ENCODE measurements at regions not wholly inside any gene's neighbourhood (a gene's known extent, or its start where the extent isn't known, plus 50 kb on each side); places are given as distances from the start of the nearest gene placed in this dataset.
"Not testable (repeated sequence)": the region's sequence is repeated elsewhere in the genome, so short reads cannot be mapped to it uniquely, and the experiment has no call there.

DNA sequence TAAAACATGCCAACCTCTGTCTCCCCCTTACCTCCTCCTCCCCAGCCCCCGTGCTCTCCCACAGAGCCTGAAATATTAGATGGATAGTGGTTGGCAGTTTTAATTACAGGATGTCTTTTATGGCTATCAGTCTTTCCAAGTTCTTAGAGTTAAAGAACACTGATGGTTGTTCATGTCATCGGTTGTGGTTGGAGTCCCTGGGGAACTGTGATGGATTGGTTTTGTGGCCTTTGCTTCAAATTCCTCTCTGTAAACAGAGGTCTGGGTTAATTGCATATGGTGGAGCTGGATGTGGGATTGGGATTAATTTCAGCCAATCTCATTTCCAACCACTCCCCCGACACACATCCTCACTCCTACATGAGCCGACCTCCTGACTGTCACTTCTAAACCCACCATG lies 164.5 kb upstream of the PROK2 start:
- no peak overlapping the region for H3K27ac ChIP-seq (ENCODE audit: low read depth, low read length)
- H3K9ac ChIP-seq (ENCODE audit: low read length), result no peak overlapping the region
- H3K4me1 ChIP-seq (ENCODE audit: insufficient read depth, low read length), result no peaks in the 10 kb centered on the region
- no peaks in the 10 kb centered on the region for H3K9me3 ChIP-seq (ENCODE audit: low read length)
- H3K4me3 ChIP-seq (ENCODE audit: low read depth in 1 of 2, low read length in 2 of 2), result no peak overlapping the region
- H3K27me3 ChIP-seq (ENCODE audit: control insufficient read depth in 1 of 2, insufficient read depth in 2 of 2, low read length in 2 of 2), result no peaks in the 10 kb centered on the region
- H3K36me3 ChIP-seq (ENCODE audit: insufficient read depth, low read length), result no peaks in the 10 kb centered on the region

DNA sequence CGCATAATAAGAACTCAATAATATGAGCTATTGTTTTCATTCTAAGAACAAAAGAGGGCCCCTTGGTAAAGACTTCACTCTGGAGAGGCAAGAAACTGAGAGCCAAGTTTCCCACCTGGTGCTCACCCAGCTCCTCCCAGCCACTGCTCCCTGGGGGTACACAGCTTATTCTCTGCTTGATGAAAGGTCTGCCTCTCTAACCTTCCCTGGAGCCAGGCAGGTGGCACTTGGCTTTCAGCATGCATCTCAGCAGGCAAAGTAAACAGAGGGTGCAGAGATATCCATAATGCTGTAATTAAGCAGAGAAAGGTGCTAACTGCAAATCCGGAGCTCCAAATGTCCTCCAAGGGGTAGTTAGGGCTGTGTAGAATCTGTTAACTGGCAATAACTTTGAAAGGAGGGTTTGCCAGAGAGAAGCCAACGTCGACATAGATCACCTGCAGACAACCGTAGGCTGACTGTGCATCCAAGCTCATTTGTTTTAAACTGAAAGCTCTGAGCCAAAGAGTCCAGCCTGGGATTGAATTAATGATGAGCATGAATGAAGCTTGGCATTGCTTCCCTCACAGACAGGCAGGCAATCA lies 159.6 kb upstream of the PROK2 start:
- H3K9me3 ChIP-seq (ENCODE audit: low read length), result no peaks in the 10 kb centered on the region
- H3K27me3 ChIP-seq (ENCODE audit: control insufficient read depth in 1 of 2, insufficient read depth in 2 of 2, low read length in 2 of 2), result no peaks in the 10 kb centered on the region
- H3K4me3 ChIP-seq (ENCODE audit: low read depth in 1 of 2, low read length in 2 of 2), result no peak overlapping the region
- no peaks in the 10 kb centered on the region for H3K36me3 ChIP-seq (ENCODE audit: insufficient read depth, low read length)
- H3K4me1 ChIP-seq (ENCODE audit: insufficient read depth, low read length), result no peaks in the 10 kb centered on the region
- no peak overlapping the region for H3K9ac ChIP-seq (ENCODE audit: low read length)
- no peak overlapping the region for H3K27ac ChIP-seq (ENCODE audit: low read depth, low read length)

DNA sequence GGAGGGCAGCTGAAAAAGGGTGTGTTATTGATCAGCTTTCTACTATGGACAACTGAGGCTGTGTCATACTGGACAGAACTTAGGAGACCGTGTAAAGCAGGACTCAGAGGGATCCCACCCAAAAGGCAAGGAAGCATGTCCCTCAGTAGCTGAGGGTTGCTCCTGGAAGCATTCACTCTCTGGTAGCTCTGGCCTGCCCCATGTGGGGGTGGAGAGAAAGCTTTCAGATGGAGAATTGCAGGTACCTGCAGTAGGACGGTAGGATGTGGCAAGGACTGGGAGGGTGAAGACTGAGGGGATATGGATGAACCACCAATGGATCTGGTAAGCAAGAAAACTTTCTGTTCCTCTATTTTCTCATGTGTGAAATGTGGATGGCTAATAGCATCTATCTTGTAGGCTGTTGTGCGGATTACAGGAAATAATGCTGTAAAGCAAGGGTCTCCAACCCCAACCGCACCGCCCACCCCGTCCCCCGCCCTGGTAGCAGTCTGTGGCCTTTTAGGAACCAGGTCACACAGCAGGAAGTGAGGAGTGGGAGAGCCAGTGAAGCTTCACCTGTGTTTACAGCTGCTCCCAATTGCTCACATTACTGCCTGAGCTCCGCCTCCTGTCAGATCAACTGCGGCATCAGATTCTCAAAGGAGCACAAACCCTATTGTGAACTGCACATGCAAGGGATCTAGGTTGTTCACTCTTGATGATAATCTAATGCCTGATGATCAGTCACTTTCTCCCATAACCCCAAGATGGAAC lies 157.7 kb upstream of the PROK2 start:
- Histone ChIP-seq H3K4me1 (ENCODE audit: insufficient read depth, low read length) (no peaks in the 10 kb centered on the region), H3K9me3 (ENCODE audit: low read length) (no peaks in the 10 kb centered on the region), H3K9ac (ENCODE audit: low read length) (no peak overlapping the region), H3K4me3 (ENCODE audit: low read depth in 1 of 2, low read length in 2 of 2) (no peak overlapping the region), H3K27me3 (ENCODE audit: control insufficient read depth in 1 of 2, insufficient read depth in 2 of 2, low read length in 2 of 2) (no peaks in the 10 kb centered on the region), H3K36me3 (ENCODE audit: insufficient read depth, low read length) (no peaks in the 10 kb centered on the region), H3K27ac (ENCODE audit: low read depth, low read length) (no peak overlapping the region)

DNA sequence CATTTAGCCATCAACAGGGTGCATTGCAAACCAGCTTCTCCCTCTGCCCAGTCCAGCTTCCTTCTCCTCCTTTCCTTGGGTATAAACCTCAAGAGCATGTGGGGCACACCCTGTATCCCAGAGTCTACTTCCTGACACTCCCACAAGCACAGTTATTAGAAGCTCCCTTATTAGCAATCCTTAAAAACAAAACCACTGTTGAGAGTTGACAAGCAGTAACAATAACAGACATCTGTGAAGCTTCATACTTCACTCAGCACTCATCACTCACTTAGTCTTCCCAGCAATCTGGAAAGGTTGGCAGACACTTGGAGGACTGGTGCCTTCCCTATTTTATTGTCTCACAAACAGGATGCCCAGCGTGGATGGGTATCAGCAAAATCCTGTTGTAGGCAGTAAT lies 155.5 kb upstream of the PROK2 start:
- Histone ChIP-seq H3K27me3 (ENCODE audit: control insufficient read depth in 1 of 2, insufficient read depth in 2 of 2, low read length in 2 of 2) (no peaks in the 10 kb centered on the region), H3K9me3 (ENCODE audit: low read length) (no peaks in the 10 kb centered on the region), H3K4me3 (ENCODE audit: low read depth in 1 of 2, low read length in 2 of 2) (no peak overlapping the region), H3K9ac (ENCODE audit: low read length) (no peak overlapping the region), H3K27ac (ENCODE audit: low read depth, low read length) (no peak overlapping the region), H3K36me3 (ENCODE audit: insufficient read depth, low read length) (no peaks in the 10 kb centered on the region), H3K4me1 (ENCODE audit: insufficient read depth, low read length) (no peaks in the 10 kb centered on the region)

DNA sequence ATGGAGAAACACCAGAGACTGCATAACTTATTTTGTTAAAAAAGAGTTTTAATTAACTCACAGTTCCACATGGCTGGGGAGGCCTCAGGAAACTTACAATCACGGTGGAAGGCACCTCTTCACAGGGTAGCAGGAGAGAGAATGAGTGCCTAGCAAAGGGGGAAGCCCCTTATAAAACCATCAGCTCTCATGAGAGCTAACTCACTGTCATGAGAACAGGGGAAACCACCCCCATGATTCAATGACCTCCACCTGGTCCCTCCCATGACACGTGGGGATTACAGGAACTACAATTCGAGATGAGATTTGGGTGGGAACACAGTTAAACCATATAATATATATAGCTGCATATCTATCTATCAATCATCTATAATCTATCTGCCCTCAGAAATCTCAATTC lies 153.1 kb upstream of the PROK2 start:
- not testable (repeated sequence) for H3K9ac ChIP-seq (ENCODE audit: low read length); H3K4me3 ChIP-seq (ENCODE audit: low read depth in 1 of 2, low read length in 2 of 2); H3K4me1 ChIP-seq (ENCODE audit: insufficient read depth, low read length); H3K27me3 ChIP-seq (ENCODE audit: control insufficient read depth in 1 of 2, insufficient read depth in 2 of 2, low read length in 2 of 2); H3K27ac ChIP-seq (ENCODE audit: low read depth, low read length); H3K36me3 ChIP-seq (ENCODE audit: insufficient read depth, low read length); H3K9me3 ChIP-seq (ENCODE audit: low read length)

DNA sequence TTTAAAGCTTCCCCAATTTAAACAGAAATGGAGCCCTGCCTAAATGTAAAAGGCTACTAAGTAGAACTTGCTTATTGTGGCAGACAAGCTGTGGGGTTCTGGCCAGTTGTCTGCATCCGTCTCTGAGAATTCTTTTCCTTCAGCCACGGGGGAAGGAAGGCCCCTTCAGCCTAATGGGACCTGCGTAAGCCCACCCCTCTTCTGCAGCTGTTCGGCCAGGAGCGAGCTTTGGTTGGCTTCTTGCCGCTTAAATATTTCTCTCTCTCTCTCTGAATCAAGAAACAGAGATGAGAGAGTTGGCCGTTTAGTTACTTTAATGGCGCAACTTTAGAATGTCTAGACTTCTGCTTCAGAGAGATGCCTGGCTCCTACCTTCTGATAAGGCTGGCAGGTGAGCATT lies 151.7 kb upstream of the PROK2 start:
- Histone ChIP-seq H3K9me3 (ENCODE audit: low read length) (no peaks in the 10 kb centered on the region), H3K9ac (ENCODE audit: low read length) (no peak overlapping the region)

DNA sequence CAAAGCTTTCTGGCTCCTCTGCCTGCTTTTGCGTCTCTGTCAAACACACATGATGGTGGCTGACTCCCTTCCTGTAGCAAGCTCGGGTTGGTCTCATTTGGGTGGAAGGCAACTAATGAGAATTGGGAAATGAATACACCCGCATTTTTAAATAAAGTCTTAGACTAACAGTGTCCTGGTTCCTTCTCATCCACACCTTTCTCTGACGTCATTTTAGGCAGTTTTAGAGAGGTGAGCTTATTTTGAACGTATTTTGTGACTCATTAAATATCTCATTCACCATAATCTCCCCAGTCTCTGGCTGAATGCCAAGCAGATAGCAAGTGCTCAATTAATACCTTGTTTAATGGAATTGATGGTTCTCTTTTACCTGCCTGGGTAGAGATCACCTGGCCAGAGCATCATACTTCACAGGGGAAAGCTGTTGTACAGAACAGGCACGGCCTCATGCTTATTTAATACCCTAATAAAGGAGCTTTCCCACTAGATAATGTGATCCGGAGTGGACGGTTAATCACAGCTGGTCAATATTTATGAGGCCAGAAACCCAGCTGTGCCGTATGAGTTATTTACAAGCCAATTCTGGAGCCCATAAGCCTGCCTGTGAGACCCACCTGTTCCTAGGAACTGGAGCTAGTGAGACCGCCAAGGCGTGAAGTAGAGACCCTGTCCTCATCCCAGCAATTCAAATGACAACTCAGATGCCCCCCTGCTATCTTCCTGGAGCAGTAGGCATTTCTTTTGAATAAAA lies 149.7 kb upstream of the PROK2 start:
- no peak overlapping the region for H3K27ac ChIP-seq (ENCODE audit: low read depth, low read length)
- no peak overlapping the region for H3K9ac ChIP-seq (ENCODE audit: low read length)
- H3K27me3 ChIP-seq (ENCODE audit: control insufficient read depth in 1 of 2, insufficient read depth in 2 of 2, low read length in 2 of 2), result peaks cover 0 to 5% of the 10 kb centered on the region in 2 donors
- H3K36me3 ChIP-seq (ENCODE audit: insufficient read depth, low read length), result no peaks in the 10 kb centered on the region
- no peak overlapping the region for H3K4me3 ChIP-seq (ENCODE audit: low read depth in 1 of 2, low read length in 2 of 2)
- H3K9me3 ChIP-seq (ENCODE audit: low read length), result no peaks in the 10 kb centered on the region
- H3K4me1 ChIP-seq (ENCODE audit: insufficient read depth, low read length), result no peaks in the 10 kb centered on the region

More for the DNA sequence above, 151.7 kb upstream of the PROK2 start:
- H3K36me3 ChIP-seq (ENCODE audit: insufficient read depth, low read length), result no peaks in the 10 kb centered on the region
- no peak overlapping the region for H3K4me3 ChIP-seq (ENCODE audit: low read depth in 1 of 2, low read length in 2 of 2)
- no peaks in the 10 kb centered on the region for H3K4me1 ChIP-seq (ENCODE audit: insufficient read depth, low read length)
- H3K27me3 ChIP-seq (ENCODE audit: control insufficient read depth in 1 of 2, insufficient read depth in 2 of 2, low read length in 2 of 2), result peaks cover 0 to 5% of the 10 kb centered on the region in 2 donors
- no peak overlapping the region for H3K27ac ChIP-seq (ENCODE audit: low read depth, low read length)

DNA sequence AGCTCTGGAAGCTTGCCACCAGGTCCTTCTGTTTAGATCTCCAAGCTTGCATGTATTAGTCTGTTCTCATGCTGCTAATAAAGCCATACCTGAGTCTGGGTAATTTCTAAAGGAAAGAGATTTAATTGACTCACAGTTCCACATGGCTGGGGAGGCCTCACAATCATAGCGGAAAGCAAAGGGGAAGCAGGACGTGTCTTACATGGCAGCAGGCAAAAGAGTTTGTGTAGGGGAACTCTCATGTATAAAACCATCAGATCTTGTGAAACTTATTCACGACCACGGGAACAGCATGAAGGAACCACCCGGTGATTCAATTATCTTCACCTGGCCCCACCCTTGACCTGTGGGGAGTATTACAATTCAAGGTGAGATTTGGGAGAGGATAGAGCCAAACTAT lies 147.0 kb upstream of the PROK2 start:
- no peaks in the 10 kb centered on the region for H3K9me3 ChIP-seq (ENCODE audit: low read length)
- no peak overlapping the region for H3K27ac ChIP-seq (ENCODE audit: low read depth, low read length)
- H3K4me3 ChIP-seq (ENCODE audit: low read depth in 1 of 2, low read length in 2 of 2), result no peak overlapping the region
- no peak overlapping the region for H3K9ac ChIP-seq (ENCODE audit: low read length)
- no peaks in the 10 kb centered on the region for H3K36me3 ChIP-seq (ENCODE audit: insufficient read depth, low read length)
- H3K27me3 ChIP-seq (ENCODE audit: control insufficient read depth in 1 of 2, insufficient read depth in 2 of 2, low read length in 2 of 2), result peaks cover 0 to 5% of the 10 kb centered on the region in 2 donors
- H3K4me1 ChIP-seq (ENCODE audit: insufficient read depth, low read length), result no peaks in the 10 kb centered on the region

DNA sequence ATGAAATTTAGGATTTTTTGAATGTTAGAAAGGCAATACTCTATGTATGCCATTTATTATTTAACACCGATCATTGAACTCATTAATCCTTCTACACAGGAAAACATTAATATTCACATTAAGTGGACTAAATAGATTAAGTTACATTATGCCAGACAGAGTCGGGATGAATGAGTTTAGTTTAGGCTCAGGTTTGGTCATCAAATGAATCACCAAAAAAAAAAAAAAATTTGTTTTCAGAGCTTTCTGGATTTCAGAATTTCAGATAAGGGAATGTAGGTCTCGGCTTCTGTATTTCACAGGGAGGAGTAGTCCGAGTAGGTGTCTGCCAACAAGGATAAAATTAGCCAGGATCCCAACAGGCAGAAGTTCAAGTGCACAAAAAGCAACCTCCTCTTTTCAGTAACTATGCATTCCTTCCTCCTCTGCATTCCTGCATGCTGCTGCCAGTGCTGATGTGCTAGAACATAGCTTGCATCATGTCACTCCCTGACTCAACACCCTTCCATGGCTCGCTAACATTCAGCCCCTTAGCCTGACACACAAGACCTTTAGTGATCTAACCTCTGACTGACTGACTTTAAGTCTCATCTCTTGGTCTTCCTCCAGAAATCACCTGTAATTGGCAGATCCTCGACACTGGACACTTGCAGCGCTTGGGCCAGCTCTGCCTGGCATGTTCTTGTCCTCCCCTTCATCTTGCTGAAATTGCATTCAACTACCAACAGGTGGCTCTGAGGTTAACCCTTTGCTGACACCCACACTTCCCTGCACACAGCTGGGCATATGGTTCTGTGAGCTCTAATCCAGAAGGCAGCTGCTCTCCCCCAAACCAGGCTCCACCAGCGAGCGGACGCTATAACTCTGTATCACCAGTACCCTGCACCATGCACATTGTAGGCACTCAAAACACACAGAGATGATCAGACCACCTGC lies 145.4 kb upstream of the PROK2 start:
- H3K4me1 ChIP-seq (ENCODE audit: insufficient read depth, low read length), result no peaks in the 10 kb centered on the region
- no peak overlapping the region for H3K9ac ChIP-seq (ENCODE audit: low read length)
- no peak overlapping the region for H3K4me3 ChIP-seq (ENCODE audit: low read depth in 1 of 2, low read length in 2 of 2)
- H3K27me3 ChIP-seq (ENCODE audit: control insufficient read depth in 1 of 2, insufficient read depth in 2 of 2, low read length in 2 of 2), result peaks cover 0 to 5% of the 10 kb centered on the region in 2 donors
- H3K9me3 ChIP-seq (ENCODE audit: low read length), result no peaks in the 10 kb centered on the region
- no peaks in the 10 kb centered on the region for H3K36me3 ChIP-seq (ENCODE audit: insufficient read depth, low read length)
- no peak overlapping the region for H3K27ac ChIP-seq (ENCODE audit: low read depth, low read length)

DNA sequence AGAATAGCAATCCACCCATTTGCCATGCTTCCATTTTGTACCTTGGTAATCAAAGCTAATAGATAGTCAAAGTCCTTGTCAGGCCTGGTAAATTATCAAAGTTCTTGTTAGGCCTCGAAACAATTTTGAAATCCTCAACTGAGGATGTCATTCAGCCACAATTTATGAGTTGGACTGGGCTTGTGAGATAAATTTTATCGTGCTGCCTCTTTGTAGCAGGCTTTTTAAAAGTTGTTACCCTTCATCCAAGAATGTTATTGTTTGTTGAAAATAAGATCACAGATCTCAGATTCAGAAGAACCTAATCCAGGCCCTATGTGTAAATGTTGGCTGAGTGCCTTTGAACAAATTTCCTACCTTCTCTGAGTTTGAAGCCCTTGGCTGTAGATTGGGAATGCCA lies 143.3 kb upstream of the PROK2 start:
- peaks cover 0 to 5% of the 10 kb centered on the region in 2 donors for H3K27me3 ChIP-seq (ENCODE audit: control insufficient read depth in 1 of 2, insufficient read depth in 2 of 2, low read length in 2 of 2)
- no peaks in the 10 kb centered on the region for H3K9me3 ChIP-seq (ENCODE audit: low read length)
- no peaks in the 10 kb centered on the region for H3K4me1 ChIP-seq (ENCODE audit: insufficient read depth, low read length)
- H3K36me3 ChIP-seq (ENCODE audit: insufficient read depth, low read length), result no peaks in the 10 kb centered on the region
- H3K4me3 ChIP-seq (ENCODE audit: low read depth in 1 of 2, low read length in 2 of 2), result no peak overlapping the region
- no peak overlapping the region for H3K27ac ChIP-seq (ENCODE audit: low read depth, low read length)
- H3K9ac ChIP-seq (ENCODE audit: low read length), result no peak overlapping the region

DNA sequence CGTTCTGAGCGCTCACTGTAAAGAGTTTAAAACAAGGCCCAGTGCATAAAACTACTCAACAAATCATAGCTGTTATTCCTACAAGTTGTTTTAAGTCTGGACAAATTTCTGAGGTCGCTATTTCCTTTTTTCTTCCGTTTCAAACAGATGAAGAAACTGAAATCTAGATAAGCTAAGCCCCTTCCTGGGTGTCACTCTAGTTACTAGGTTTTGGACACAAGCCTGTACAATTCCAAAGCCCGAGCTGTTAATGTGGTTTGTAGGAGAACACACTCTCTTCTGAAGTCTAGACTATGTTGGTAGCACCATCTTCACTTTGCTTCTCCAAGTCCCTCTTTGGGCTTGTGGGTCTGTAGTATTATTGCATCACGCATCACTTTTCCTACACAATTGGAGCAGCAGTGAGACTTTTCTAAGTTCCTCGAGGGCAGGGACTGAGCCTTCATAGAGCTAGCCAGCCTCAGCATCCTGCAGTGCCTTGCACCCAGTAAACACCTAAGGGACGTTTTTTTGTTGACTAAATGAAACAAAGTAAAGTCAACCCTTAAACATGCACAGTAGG lies 142.6 kb upstream of the PROK2 start:
- no peak overlapping the region for H3K4me3 ChIP-seq (ENCODE audit: low read depth in 1 of 2, low read length in 2 of 2)
- H3K9ac ChIP-seq (ENCODE audit: low read length), result no peak overlapping the region
- H3K27ac ChIP-seq (ENCODE audit: low read depth, low read length), result no peak overlapping the region
- no peaks in the 10 kb centered on the region for H3K36me3 ChIP-seq (ENCODE audit: insufficient read depth, low read length)
- H3K9me3 ChIP-seq (ENCODE audit: low read length), result no peaks in the 10 kb centered on the region
- H3K27me3 ChIP-seq (ENCODE audit: control insufficient read depth in 1 of 2, insufficient read depth in 2 of 2, low read length in 2 of 2), result peaks cover 0 to 4% of the 10 kb centered on the region in 2 donors
- H3K4me1 ChIP-seq (ENCODE audit: insufficient read depth, low read length), result no peaks in the 10 kb centered on the region

All from muscle layer of colon (tissue), 2 donors.